ENCODE measurements at regions not wholly inside any gene's neighbourhood (a gene's known extent, or its start where the extent isn't known, plus 50 kb on each side); places are given as distances from the start of the nearest gene placed in this dataset.

GRCh38 chr5:113823696-113824095 is 310.2 kb downstream of the YTHDC2 start:
- TF ChIP-seq CTCF (IDR thresholded peaks at IDR 0.05): no peak
- no peak for TF ChIP-seq REST (IDR thresholded peaks at IDR 0.05; ENCODE audit: insufficient read depth in 1 of 2, low read depth in 2 of 2, low read length in 1 of 2)
- no peak for TF ChIP-seq POLR2AphosphoS5 (IDR thresholded peaks at IDR 0.05; ENCODE audit: low read depth, low read length)
- no peak for TF ChIP-seq TCF7L2 (IDR thresholded peaks at IDR 0.05; ENCODE audit: low read depth, low read length)
- TF ChIP-seq SIN3A (IDR thresholded peaks at IDR 0.05; ENCODE audit: borderline replicate concordance, insufficient read depth, low read depth, low read length): no peak
- ChIA-PET POLR2A (no interaction called here), CTCF (no interaction called here)
- intact Hi-C loops (cut with micrococcal nuclease; ENCODE audit: unreplicated experiment) (no loop called here), in situ Hi-C loops (cut with HindIII; ENCODE audit: low pct_unique_long_range_greater_than_20kb, low sequenced_read_pairs) (no loop called here)
- Histone ChIP-seq H3K4me3 (ENCODE audit: low read depth in 2 of 2, low read length in 2 of 2) (no peak overlapping the region), H3K27me3 (ENCODE audit: control insufficient read depth, insufficient read depth, low read length) (no peaks in the 10 kb centered on the region), H3K4me1 (ENCODE audit: control insufficient read depth, insufficient read depth, low read length) (no peaks in the 10 kb centered on the region), H3K36me3 (ENCODE audit: control insufficient read depth, insufficient read depth, low read length) (no peaks in the 10 kb centered on the region), H3K9me3 (ENCODE audit: control insufficient read depth, insufficient read depth, low read depth, low read length) (no peaks in the 10 kb centered on the region), H3K27ac (ENCODE audit: low read length) (no peak overlapping the region)
- no TSS peak for BruUV-seq (replicated peaks)
- ATAC-seq (no peak), DNase-seq (ENCODE audit: low read depth, low spot score) (no peak)

- Histone ChIP-seq H3K36me3 (ENCODE audit: control insufficient read depth, insufficient read depth, low read length) (no peaks in the 10 kb centered on the region), H3K4me1 (ENCODE audit: control insufficient read depth, insufficient read depth, low read length) (no peaks in the 10 kb centered on the region), H3K4me3 (ENCODE audit: low read depth in 2 of 2, low read length in 2 of 2) (no peak overlapping the region), H3K27ac (ENCODE audit: low read length) (no peak overlapping the region), H3K9me3 (ENCODE audit: control insufficient read depth, insufficient read depth, low read depth, low read length) (no peaks in the 10 kb centered on the region), H3K27me3 (ENCODE audit: control insufficient read depth, insufficient read depth, low read length) (no peaks in the 10 kb centered on the region)
- ChIA-PET POLR2A (no interaction called here), CTCF (no interaction called here)
- intact Hi-C loops (cut with micrococcal nuclease; ENCODE audit: unreplicated experiment): no loop called here
- in situ Hi-C loops (cut with HindIII; ENCODE audit: low pct_unique_long_range_greater_than_20kb, low sequenced_read_pairs): no loop called here
- DNase-seq (ENCODE audit: low read depth, low spot score) (no peak), ATAC-seq (no peak)
- no TSS peak for BruUV-seq (replicated peaks)
- TF ChIP-seq CTCF (IDR thresholded peaks at IDR 0.05) (no peak), POLR2AphosphoS5 (IDR thresholded peaks at IDR 0.05; ENCODE audit: low read depth, low read length) (no peak), REST (IDR thresholded peaks at IDR 0.05; ENCODE audit: insufficient read depth in 1 of 2, low read depth in 2 of 2, low read length in 1 of 2) (no peak), SIN3A (IDR thresholded peaks at IDR 0.05; ENCODE audit: borderline replicate concordance, insufficient read depth, low read depth, low read length) (no peak), TCF7L2 (IDR thresholded peaks at IDR 0.05; ENCODE audit: low read depth, low read length) (no peak)
Measured at GRCh38 chr5:113824307-113824706, 310.8 kb downstream of the YTHDC2 start.

Data from Panc1 (cell line).